Left kidney (tissue), 1 donor: ENCODE measurements at regions not wholly inside any gene's neighbourhood (a gene's known extent, or its start where the extent isn't known, plus 50 kb on each side); places are given as distances from the start of the nearest gene placed in this dataset.

Experiments
- DNase-seq: peaks from one replicate; pipeline ENCODE4 v3.0.0-alpha.2; 2013

DNA sequence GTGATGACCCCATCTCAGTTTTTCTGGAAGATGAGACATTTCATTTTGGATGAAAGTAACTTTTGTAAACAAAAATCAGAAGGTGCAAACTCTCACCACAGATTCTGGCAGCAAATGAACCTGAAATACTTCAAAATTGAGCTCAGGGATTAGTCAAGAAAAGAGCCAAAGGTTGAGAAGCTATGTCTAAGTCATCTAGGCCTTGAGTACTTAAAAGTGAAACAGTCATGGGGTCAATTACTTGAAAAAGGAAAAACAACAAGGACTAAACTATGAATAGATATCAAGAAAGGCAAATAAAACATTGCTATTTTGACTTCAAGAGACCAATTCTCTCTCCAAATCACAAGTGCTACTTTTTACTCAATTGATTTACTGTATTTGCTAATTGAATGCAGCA lies 285.1 kb downstream of the RBM43 start:
- DNase-seq: no peak

DNA sequence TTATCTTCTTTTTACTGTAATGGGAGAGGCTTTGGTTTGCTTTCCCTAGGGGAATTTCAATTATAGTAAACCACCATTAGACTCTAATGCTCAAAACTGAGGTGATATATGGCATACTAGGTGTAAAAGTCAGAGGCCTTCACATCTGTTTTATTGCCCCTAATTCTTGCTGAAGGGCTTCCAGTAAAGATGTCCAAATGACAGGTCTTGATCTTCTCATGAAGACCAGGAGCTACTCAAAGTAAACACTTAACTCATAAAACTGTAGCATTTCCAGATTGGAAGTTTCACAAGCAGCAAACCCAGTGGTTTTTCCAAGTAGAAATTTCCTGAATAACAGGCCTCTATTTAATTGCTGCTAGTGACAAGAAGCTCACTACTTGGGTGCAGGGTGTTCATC lies 286.8 kb downstream of the RBM43 start:
- no peak for DNase-seq

- no peak for DNase-seq
These were observed 287.4 kb downstream of the RBM43 start for GRCh38 chr2:150974234-150974633.

- no peak for DNase-seq
These were observed 289.8 kb downstream of the RBM43 start for GRCh38 chr2:150971910-150972309.

- no peak for DNase-seq
These were observed 298.3 kb downstream of the RBM43 start for GRCh38 chr2:150963336-150963735.

- no peak for DNase-seq
These were observed 306.4 kb downstream of the RBM43 start for GRCh38 chr2:150955231-150955630.

GRCh38 chr2:150946831-150947230 lies 314.8 kb downstream of the RBM43 start:
- no peak for DNase-seq

- no peak for DNase-seq
These were observed 317.3 kb downstream of the RBM43 start for GRCh38 chr2:150944315-150944714.

- DNase-seq: no peak
These were observed 322.6 kb downstream of the RBM43 start for GRCh38 chr2:150939087-150939486.

- DNase-seq: no peak
These were observed 323.1 kb downstream of the RBM43 start for GRCh38 chr2:150938527-150938926.

GRCh38 chr2:150937030-150937429 lies 324.6 kb downstream of the RBM43 start:
- no peak for DNase-seq

GRCh38 chr2:150931451-150931850 lies 330.2 kb downstream of the RBM43 start:
- DNase-seq: no peak

DNA sequence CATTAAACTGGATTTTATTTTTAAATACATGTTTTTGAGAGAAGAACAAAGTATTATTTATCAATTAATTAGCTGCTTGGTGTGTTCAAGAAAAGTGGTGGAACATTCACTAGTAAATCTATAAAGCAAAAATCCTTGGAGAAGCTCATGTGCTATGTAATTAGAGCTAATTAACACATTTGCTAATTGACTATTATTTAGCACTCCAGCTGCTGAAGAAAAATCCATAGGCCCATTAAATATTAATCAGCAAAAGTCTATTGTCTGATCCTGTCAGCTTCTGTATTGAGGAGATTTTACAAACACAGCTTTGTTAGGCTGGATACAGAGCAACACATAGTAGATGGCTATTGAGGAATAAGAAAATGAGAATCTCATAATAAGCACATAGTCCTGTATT lies 336.1 kb downstream of the RBM43 start:
- no peak for DNase-seq

- DNase-seq: no peak
These were observed 336.8 kb downstream of the RBM43 start for GRCh38 chr2:150924878-150925277.

DNA sequence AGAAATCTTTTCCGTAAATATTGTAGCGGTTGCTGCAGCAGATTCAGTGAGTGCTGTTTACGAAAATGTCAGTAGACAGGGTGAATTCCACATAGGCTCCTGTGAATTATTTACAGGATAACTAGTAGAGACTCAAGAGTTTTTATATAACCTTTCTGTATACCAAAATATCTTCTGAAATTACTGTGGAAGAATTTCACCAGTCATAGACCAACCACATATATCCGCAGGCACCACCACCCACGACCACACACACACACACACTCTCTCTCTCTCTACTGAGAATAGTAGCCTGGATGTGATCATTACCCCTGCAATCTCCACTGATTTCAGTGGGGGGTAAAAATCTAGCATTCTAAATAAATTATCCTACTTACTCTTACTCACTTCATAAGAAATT lies 341.8 kb downstream of the RBM43 start:
- DNase-seq: no peak

GRCh38 chr2:150917961-150918713 lies 343.5 kb downstream of the RBM43 start:
- DNase-seq: no peak

DNA sequence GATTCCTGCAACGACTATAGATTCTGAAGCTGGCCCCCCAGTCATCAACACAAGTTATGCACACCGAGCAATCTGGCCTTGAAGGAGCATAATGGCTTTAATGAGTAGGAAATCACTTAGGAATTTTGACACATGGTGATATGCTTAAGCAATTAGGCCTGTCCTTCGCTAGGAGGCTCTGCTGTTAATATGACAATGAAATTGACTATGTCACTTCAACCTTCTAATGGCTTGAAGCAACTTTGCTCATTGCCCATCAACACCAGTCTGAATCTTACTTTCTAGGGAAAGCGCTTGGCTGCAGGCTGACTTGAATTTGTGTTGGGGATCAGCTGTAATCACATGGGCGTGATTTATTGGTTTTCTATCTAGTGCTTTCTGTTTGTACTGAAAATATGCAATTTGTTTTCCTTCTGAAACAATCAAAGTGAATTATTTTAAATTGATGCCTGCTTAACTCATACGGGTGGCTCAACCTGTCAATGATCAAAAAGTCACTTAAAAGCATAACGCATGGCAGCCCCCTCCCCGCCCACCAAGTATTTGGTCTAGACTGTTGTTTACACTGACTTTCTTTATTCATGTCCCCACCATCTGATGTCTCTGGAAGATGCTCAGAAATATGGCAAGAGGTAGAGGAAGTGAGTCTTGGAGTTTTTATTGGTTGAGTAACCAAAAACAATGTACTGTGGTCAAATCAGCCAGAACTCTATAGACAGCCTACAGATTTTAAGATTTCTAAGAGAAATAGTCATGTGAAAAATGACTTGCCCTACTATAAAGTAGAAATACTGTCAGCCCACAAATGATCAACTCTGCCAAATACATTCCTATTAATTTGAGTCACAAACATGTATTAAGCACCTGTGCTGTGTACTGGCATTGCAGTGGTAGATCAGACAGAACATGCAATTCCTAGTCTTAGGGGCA lies 344.9 kb downstream of the RBM43 start:
- no peak for DNase-seq

GRCh38 chr2:150911766-150912280 lies 349.8 kb downstream of the RBM43 start:
- peak; percentile 7 for DNase-seq

GRCh38 chr2:150909613-150910012 lies 352.1 kb downstream of the RBM43 start:
- no peak for DNase-seq

DNA sequence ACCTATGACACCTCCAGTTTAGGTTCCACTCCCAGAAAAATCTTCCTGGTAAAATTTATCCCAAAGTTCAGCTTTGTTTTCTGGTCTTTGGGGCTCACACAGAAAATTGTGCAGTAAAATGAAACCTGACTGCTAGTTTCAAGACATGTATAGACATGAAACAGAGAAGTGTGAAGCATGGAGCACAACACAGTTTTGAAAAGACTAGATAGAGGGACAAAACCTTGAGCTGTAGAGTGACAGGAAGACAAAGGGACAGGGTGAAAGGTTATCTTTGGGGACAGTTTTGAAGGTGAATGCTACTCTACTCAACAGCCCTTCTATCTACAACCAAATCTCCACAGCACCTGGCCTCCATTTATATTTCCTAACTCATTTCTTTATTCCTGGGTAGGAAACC lies 352.6 kb downstream of the RBM43 start:
- no peak for DNase-seq

- no peak for DNase-seq
These were observed 354.2 kb downstream of the RBM43 start for GRCh38 chr2:150907466-150907865.

- DNase-seq: no peak
These were observed 358.2 kb downstream of the RBM43 start for GRCh38 chr2:150903461-150903860.

- DNase-seq: no peak
These were observed 358.6 kb downstream of the RBM43 start for GRCh38 chr2:150903055-150903454.
